Neural progenitor cell (in vitro differentiated cells): ENCODE measurements at regions not wholly inside any gene's neighbourhood (a gene's known extent, or its start where the extent isn't known, plus 50 kb on each side); places are given as distances from the start of the nearest gene placed in this dataset.
"Not testable (repeated sequence)": the region's sequence is repeated elsewhere in the genome, so short reads cannot be mapped to it uniquely, and the experiment has no call there.

Source experiments
- EZH2phosphoT487 ChIP-seq: fragments of 200-600 bp; sonication (generic); IDR thresholded peaks from 2 replicates; pipeline ENCODE4 v1.6.1; 2017; ENCODE audit warnings: antibody characterized with exemption
- TF ChIP-seq, protein P1 (sequence below): fragments of 200-600 bp; sonication (generic); IDR thresholded peaks from 2 replicates; pipeline ENCODE4 v1.5.1; 2017; ENCODE audit warnings: antibody characterized with exemption, mild to moderate bottlenecking

DNA sequence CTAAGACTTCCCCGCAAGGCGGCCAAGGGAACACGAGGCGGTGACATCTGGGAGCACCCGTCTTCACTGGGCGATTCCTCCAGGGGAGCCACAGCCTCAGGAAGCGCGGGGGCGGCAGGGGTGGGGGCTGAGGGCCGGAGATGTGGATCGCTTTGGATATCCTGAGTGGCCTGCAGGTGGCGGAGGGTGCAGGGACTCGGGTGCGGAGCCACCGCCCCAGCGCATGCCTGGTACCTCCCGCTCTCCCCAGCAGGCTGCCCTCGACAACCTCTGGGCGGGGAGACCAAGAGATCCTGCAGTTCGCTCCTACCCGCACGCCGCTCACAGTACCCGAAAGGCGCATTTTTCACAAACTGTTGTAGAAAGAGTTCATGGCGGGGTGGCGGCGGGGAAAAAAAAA, 201.4 kb upstream of the PRKX start:
- TF ChIP-seq, protein P1, sequence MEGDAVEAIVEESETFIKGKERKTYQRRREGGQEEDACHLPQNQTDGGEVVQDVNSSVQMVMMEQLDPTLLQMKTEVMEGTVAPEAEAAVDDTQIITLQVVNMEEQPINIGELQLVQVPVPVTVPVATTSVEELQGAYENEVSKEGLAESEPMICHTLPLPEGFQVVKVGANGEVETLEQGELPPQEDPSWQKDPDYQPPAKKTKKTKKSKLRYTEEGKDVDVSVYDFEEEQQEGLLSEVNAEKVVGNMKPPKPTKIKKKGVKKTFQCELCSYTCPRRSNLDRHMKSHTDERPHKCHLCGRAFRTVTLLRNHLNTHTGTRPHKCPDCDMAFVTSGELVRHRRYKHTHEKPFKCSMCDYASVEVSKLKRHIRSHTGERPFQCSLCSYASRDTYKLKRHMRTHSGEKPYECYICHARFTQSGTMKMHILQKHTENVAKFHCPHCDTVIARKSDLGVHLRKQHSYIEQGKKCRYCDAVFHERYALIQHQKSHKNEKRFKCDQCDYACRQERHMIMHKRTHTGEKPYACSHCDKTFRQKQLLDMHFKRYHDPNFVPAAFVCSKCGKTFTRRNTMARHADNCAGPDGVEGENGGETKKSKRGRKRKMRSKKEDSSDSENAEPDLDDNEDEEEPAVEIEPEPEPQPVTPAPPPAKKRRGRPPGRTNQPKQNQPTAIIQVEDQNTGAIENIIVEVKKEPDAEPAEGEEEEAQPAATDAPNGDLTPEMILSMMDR, result not testable (repeated sequence)
- not testable (repeated sequence) for TF ChIP-seq EZH2phosphoT487
